ENCODE measurements at regions not wholly inside any gene's neighbourhood (a gene's known extent, or its start where the extent isn't known, plus 50 kb on each side); places are given as distances from the start of the nearest gene placed in this dataset.
"Not testable (repeated sequence)": the region's sequence is repeated elsewhere in the genome, so short reads cannot be mapped to it uniquely, and the experiment has no call there.

GRCh38 chr9:66197199-66197598 lies 460.3 kb downstream of the FOXD4L4 start:
- TF ChIP-seq, protein P1, sequence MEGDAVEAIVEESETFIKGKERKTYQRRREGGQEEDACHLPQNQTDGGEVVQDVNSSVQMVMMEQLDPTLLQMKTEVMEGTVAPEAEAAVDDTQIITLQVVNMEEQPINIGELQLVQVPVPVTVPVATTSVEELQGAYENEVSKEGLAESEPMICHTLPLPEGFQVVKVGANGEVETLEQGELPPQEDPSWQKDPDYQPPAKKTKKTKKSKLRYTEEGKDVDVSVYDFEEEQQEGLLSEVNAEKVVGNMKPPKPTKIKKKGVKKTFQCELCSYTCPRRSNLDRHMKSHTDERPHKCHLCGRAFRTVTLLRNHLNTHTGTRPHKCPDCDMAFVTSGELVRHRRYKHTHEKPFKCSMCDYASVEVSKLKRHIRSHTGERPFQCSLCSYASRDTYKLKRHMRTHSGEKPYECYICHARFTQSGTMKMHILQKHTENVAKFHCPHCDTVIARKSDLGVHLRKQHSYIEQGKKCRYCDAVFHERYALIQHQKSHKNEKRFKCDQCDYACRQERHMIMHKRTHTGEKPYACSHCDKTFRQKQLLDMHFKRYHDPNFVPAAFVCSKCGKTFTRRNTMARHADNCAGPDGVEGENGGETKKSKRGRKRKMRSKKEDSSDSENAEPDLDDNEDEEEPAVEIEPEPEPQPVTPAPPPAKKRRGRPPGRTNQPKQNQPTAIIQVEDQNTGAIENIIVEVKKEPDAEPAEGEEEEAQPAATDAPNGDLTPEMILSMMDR (IDR thresholded peaks at IDR 0.05), result not testable (repeated sequence)
- TF ChIP-seq EP300 (IDR thresholded peaks at IDR 0.05), result not testable (repeated sequence)
